ENCODE measurements at regions not wholly inside any gene's neighbourhood (a gene's known extent, or its start where the extent isn't known, plus 50 kb on each side); places are given as distances from the start of the nearest gene placed in this dataset.
A peak's percentile ranks its signal among the peaks of the same experiment; 100 is the strongest.

DNA sequence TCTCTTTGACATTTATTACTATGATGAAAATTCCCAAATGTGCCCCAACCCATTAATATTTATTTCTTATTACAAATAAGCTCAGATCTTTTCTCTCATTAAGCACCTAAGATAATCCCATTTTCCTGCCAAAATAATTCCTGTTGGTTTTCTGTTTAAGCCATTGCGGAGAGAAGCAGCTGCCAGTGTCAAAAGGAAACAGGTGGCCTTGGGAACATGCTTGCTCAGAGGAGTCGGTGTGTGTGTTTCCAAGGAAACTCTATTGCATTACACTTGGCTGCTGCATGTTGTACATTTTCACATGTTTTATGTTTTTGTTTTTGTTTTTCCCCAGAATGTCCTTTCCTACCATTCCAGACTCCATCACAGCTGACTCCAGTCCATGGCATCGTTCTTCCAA lies 56.4 kb downstream of the CD24 start:
- peak; percentile 43 for DNase-seq

DNA sequence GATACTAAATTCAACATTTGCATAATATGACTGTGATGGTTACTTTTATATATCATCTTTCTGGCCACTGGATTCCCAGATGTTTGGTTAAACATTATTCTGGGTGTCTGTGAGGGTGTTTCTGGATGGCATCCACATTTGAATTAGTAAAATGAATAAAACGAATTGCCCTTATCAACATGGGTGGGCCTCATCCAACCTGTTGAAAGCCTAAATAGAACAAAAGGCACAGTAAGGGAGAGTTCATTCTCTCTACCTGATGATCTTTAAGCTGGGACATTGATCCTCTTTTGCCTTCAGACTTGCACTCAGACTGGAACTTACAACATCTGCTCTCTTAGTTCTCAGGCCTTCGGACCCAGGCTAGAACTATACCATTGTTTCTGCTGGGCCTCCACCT lies 57.6 kb downstream of the CD24 start:
- no peak for DNase-seq

DNA sequence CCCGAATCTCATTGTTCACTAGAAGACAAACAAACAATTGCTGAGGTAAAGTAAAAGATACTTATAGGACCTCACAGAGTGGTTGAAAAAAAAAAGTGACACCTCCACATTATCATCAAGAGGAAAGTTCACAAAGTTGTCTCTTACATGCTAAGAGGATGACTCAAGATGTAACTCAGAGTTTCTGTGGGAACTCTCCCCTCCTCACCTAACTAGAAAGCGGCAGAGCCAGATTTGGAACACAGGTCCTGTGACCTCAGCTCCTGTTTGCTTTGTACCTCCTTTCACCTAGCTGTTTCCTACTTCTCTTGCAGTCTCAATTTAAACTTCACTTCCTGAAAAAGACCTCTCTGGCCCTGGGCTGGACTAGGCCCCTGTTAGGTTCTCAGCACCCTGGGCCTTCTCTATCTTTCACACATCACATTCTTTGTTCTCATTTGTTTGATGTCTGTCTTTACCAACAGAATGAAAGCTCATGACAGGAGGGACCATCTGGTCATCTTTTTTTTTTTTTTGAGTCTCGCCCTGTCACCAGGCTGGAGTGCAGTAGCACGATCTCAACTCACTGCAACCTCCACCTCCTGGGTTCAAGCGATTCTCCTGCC lies 60.8 kb downstream of the CD24 start:
- DNase-seq: peak; percentile 26

- no peak for DNase-seq
Measured at GRCh38 chr6:106913111-106913510, 61.4 kb downstream of the CD24 start.

DNA sequence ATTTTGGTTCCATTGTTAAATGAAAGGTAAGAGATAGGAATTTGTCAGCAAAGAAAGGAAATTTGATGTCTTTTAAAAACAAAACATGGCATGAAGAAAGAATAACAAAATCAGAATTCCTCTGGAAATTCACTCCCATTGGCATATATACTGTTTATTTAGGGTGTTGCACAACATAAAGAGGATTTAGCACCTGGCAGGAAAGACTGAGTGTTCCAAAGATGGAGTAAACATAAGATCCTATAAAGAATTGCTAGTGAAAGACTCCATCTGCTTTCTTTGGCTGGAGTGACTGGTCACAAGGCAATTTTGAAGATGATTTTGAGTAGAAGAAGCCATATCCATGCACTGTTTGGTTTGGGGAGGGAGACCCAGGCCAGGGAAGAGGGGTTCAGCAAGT lies 62.4 kb downstream of the CD24 start:
- no peak for DNase-seq

GRCh38 chr6:106910999-106911949 lies 63.3 kb downstream of the CD24 start:
- peak; percentile 75 for DNase-seq

DNA sequence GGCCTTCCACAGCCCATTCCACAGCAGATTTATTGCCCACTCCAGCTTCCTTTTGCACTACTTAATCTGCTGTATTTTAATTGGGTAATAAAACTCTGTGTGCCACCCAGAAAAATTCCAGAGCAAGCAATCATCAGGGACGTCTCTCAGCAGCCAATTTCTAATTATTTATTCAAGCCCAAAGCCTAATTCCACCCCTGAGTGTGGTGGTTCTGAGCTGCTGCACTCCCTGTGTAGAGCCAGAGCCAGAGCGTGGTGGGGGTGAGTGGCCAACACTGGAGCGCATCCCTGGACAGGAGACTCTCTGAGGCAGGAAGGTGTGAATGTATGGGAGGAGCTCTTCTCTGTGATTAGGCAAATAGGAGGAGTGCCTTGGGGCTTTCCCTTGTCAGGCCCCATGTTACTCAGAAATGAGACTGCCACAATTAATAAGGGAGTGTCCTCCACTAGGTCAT lies 66.1 kb downstream of the CD24 start:
- DNase-seq: no peak

- DNase-seq: no peak
Measured at GRCh38 chr6:106907754-106908153, 66.8 kb downstream of the CD24 start.

GRCh38 chr6:106906232-106906631 lies 68.3 kb downstream of the CD24 start:
- no peak for DNase-seq

DNA sequence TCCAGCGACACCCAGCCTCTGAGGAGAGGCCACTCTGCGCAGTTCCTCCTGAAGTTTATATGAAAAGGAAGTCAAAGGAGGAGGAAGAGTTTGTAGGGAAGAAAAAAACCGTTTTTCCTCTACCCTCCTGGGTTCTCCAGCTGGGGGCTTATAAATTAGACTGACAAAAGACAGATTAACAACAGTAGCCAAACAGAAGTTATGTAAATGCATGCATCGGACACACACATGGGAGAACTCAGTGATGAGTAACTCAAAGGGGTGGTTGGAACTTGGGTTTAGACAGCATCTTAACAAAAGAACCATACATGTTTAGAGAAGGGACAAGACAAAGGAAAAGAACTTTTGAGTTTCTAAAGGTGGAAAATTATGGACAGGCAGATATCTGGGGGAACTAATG lies 71.2 kb downstream of the CD24 start:
- DNase-seq: no peak

DNA sequence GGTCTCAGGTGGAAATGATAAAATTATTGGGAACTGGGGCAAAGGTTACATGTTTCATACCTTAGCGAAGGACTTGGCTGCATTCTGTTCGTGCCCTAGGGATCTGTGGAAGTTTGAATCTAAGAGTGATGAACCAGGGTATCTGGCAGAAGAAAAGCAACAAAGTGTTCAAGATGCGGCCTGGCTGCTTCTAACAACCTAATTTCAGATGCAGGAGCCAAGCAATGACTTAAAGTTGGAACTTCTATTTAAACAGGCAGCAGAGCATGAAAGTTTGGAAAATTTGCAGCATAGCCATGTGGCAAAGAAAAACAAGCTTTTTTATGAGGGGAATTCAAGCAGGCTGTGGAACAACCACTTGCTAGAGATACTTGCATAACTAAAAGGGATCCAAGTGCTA lies 73.5 kb downstream of the CD24 start:
- no peak for DNase-seq

DNA sequence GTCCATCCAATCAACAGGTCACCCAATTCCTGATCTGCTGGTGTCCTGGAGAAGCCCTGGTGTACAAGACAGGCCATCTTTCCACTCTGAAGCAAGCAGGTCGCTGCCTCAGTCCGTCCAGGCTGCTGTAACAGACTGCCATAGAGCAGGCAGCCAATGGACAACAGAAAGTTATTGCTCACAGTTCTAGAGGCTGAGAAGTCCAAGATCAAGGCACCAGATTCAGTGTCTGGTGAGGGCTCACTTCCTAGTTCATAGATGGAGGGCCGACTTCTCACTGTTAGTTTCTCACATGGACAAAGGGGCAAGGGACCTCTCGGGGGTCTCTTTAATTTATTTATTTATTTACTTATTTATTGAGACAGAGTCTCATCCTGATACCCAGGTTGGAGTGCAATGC lies 74.8 kb downstream of the CD24 start:
- no peak for DNase-seq

DNA sequence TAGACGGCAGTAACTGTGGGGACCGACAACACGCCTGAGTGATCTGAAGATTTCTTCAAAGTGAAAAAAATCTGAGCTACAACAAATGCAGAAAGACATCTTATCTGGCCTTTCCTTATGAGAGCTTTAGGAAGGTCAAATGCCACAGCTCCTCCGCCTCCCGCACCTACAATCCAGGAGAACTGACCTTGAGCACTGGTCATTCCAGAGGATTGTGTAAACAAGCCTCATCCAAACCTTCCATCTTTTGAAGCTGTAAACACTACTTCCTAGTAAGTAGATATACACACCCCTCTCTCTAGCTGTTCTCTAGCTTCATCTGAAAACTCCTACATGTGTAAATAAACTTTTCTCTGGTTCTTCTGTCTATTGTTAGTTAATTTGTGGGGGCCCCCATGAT lies 76.9 kb downstream of the CD24 start:
- DNase-seq: no peak

DNA sequence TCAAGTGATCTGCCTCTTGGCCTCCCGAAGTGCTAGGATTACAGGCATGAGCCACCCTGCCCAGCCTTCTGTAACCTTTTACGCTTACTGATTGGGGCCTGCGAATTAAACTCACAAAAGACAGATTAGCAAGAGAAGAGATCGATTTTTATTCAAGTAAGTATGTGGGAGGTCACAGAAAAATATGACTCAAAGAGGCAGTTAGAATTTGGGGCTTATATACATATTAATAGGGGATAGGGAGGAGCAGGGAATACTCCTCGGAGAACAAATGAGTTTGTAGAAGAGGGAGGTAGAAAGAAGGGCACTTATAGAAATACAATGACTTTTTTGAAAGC lies 78.9 kb downstream of the CD24 start:
- no peak for DNase-seq

GRCh38 chr6:106894978-106895702 lies 79.4 kb downstream of the CD24 start:
- DNase-seq: no peak

DNA sequence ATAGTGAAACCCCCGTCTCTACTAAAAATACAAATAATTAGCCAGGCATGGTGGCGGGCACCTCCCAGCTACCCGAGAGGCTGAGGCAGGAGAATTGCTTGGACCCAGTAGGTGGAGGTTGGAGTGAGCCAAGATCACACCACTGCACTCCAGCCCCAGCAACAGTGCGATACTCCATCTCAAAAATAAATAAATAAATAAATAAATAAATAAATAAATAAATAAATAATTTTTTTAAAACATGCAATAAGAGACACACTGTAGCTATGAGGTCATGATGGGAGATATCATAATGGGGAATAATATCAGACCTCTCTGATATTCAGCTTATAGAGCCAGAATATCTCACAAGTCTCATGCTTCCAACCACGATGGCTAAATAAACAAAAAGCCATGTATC lies 82.3 kb downstream of the CD24 start:
- DNase-seq: no peak

DNA sequence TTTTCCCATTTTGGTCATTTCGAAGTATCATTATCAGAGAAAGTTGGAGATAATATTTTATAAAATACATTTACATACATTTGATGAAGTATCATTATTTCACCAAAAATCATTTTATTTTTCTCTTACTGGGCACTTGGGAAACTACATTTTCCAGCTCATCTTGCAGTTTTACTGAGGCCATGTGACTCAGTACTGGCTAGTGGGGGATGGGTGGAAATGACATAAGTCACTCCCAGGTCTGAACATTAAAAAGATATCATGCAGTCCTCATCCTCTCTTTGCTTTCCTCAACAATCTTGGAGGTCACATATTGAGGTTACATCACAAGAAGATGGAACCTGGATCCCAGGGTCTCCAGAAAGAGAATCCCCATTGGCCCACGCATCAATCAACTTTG lies 84.1 kb downstream of the CD24 start:
- DNase-seq: no peak

DNA sequence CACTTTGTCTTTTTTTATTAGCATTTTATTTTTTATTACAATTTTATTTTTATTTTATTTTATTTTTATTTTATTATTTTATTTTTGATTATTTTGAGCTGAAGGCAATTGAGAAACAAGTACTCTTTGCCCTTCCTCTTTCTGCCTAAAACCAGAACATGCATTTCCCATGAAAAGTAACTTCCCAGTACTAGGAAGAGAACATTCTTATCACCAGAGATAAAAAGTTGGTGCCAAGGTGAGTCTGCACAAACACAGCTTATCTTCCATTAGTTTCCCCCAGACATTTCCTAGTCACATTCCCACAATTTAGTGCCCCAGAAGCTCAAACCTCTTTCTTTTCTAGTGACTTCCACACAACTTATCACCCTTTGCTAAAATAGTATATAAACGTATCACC lies 84.8 kb downstream of the CD24 start:
- no peak for DNase-seq

- DNase-seq: peak; percentile 56
Measured at GRCh38 chr6:106886922-106887797, 87.4 kb downstream of the CD24 start.

GRCh38 chr6:106886081-106886843 lies 88.3 kb downstream of the CD24 start:
- DNase-seq: no peak

- peak; percentile 44 for DNase-seq
Measured at GRCh38 chr6:106885679-106886078, 88.8 kb downstream of the CD24 start.

- no peak for DNase-seq
Measured at GRCh38 chr6:106884576-106884975, 90.0 kb downstream of the CD24 start.
